Aorta (tissue), 5 donors: ENCODE measurements at regions not wholly inside any gene's neighbourhood (a gene's known extent, or its start where the extent isn't known, plus 50 kb on each side); places are given as distances from the start of the nearest gene placed in this dataset.

Source experiments
- ATAC-seq: fragments of 200-7000 bp; cut with Tn5 transposase; one replicate; pipeline ENCODE4 v1.9.1; 2022; ENCODE audit warnings: moderate library complexity; ENCODE audit not compliant: low FRiP score
- DNase-seq, 2 donors: peaks; one replicate each; pipeline ENCODE4 v3.0.0-alpha.2; 2020
- H3K27ac ChIP-seq, 2 donors: one replicate each; pipeline ENCODE4 v1.5.1; 2013; ENCODE audit warnings: low read length in 2 of 2, mild to moderate bottlenecking in 2 of 2, moderate library complexity in 2 of 2, control low read depth in 1 of 2, inconsistent platforms in 1 of 2, low read depth in 1 of 2
- H3K27me3 ChIP-seq, 2 donors: one replicate each; pipeline ENCODE4 v1.6.1; 2013; ENCODE audit warnings: control low read depth in 1 of 2, low read length in 1 of 2, mild to moderate bottlenecking in 1 of 2, moderate library complexity in 1 of 2; ENCODE audit not compliant: insufficient read depth in 2 of 2, control insufficient read depth in 1 of 2
- H3K36me3 ChIP-seq, 2 donors: one replicate each; pipeline ENCODE4 v1.6.1; 2013; ENCODE audit warnings: control low read depth in 1 of 2, low read length in 1 of 2, mild to moderate bottlenecking in 1 of 2; ENCODE audit not compliant: insufficient read depth in 2 of 2, control insufficient read depth in 1 of 2
- H3K4me1 ChIP-seq, 2 donors: one replicate each; pipeline ENCODE4 v1.6.1; 2013; ENCODE audit warnings: low read length in 2 of 2, control low read depth in 1 of 2, mild to moderate bottlenecking in 1 of 2, moderate library complexity in 1 of 2; ENCODE audit not compliant: insufficient read depth in 2 of 2, control insufficient read depth in 1 of 2
- H3K4me3 ChIP-seq, 2 donors: one replicate each; pipeline ENCODE4 v1.5.1; 2013; ENCODE audit warnings: low read length in 2 of 2, control low read depth in 1 of 2, mild to moderate bottlenecking in 1 of 2
- H3K9me3 ChIP-seq: one replicate; pipeline ENCODE4 v1.6.1; 2013; ENCODE audit warnings: mild to moderate bottlenecking, low read length; ENCODE audit not compliant: control insufficient read depth
- WGBS, 2 donors: extraction: QIAGEN DNeasy Blood & Tissue Kit; methylation state at CpG; one replicate each; pipeline ENCODE4 v1.1.7; 2013; 5-methylcytosine and 5-hydroxymethylcytosine counted together
- intact Hi-C, 2 donors: fragments of 100-400 bp; cut with DNase I; formaldehyde crosslinking; loops; one replicate each; pipeline versions ENCODE4 v1.14.2 to v1.15.0; 2022
- donor health status: healthy with polysubstance abuse.
- donor health status: Bipolar disorder and iron deficiency.
- donor health status: DM: no; HTN: no; CAD: no.
- donor health status: DM: no; HTN: no; CAD: no.
- donor health status: DM: yes; HTN: yes; CAD: no.

DNA sequence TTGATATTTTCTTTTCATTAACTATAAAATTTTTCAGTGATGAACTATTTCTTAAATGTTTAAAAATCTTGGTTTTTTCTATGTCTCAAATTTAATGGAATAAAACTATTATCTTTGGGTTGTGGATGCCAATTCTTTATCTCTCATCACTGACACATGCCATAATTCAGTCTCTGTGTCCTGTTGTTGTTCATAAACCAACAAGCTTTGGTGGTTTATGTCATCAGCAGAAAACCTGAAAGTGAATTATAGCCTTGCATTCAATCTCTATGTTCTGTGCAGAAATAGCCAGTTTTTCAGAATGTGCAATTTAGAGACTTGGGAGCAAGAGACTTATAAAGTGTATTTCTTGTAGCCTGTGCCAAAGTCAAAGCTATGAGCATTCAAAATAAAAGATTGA is 462.6 kb upstream of the ADGRL4 start:
- no peak for ATAC-seq
- DNase-seq, result no peak
- no peaks in the 10 kb centered on the region for H3K4me1 ChIP-seq

DNA sequence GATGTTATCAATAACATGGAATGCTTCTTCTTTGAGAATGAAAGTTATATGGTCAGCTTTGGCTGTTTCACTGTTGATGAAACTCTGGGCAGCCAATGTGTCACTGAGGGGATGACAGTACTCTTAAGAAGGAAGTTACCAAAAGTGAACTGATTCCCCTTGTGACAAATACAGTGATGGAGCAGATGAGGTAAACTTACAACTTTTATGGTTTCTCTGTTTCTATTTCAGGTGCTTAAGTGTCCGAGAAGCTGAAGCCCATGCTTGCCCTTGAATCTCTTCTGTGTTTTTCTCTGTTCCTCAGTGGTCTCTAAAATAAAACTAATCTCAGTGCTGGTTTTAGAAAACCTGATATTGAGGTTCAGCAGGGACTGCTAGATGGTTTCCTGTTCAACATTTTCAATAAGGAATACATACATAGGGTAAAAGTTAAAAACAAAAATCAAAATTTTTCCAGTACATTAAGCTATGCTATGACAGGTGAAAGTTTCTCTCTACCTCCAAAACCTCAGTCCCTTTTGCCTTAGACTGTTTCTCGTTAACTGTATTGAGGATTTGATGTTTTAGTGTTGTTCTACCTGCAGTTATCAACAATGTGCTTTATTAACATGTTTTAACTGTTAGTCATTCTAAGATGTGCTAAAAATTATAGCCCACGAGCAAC is 454.4 kb upstream of the ADGRL4 start:
- ATAC-seq (no peak), DNase-seq (no peak)
- Histone ChIP-seq H3K27me3 (no peaks in the 10 kb centered on the region), H3K36me3 (no peaks in the 10 kb centered on the region), H3K9me3 (no peaks in the 10 kb centered on the region), H3K27ac (no peak overlapping the region), H3K4me1 (no peaks in the 10 kb centered on the region), H3K4me3 (no peak overlapping the region)
- intact Hi-C loops, result no loop called here
- 81% methylated on average over 3 of the region's 3 CpGs for WGBS, 2 donors

More for the DNA sequence above, 462.6 kb upstream of the ADGRL4 start:
- Histone ChIP-seq H3K9me3 (no peaks in the 10 kb centered on the region), H3K36me3 (no peaks in the 10 kb centered on the region), H3K27ac (no peak overlapping the region), H3K4me3 (no peak overlapping the region), H3K27me3 (no peaks in the 10 kb centered on the region)
- intact Hi-C loops, result no loop called here

DNA sequence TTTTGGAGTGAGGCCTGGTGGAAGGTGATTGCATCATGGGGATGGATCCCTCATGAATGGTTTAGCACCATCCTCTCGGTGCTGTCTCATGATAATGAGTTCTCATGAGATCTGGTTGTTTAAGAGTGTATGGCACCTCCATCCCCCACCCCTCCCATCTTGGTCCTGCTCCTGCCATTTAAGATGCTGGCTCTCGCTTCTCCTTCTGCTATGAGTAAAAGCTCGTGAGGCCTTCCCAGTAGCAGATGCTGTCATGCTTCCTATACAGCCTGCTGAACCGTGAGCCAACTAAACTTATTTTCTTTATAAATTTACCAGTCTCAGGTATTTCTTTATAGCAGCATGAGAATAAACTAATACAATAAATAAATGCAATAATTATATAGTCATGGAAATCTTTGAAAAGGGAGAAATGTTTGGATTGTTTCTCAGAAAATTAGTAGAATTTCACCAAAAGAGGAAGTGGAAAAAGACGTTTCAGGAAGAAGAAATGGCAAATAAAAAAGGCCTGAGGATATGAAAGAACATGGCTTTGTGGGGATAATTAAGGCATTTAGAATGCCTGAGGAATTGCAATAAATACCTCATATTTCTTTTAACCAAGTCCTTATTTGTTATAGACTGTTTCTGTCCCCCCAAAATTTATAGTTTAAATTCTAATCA is 451.2 kb upstream of the ADGRL4 start:
- no peak overlapping the region for H3K27ac ChIP-seq
- no peaks in the 10 kb centered on the region for H3K27me3 ChIP-seq
- intact Hi-C loops, result no loop called here
- 75 to 82% methylated on average over 5 of the region's 5 CpGs for WGBS, 2 donors
- no peak overlapping the region for H3K4me3 ChIP-seq
- no peak for DNase-seq
- no peak for ATAC-seq
- H3K36me3 ChIP-seq, result no peaks in the 10 kb centered on the region
- no peaks in the 10 kb centered on the region for H3K9me3 ChIP-seq
- no peaks in the 10 kb centered on the region for H3K4me1 ChIP-seq

DNA sequence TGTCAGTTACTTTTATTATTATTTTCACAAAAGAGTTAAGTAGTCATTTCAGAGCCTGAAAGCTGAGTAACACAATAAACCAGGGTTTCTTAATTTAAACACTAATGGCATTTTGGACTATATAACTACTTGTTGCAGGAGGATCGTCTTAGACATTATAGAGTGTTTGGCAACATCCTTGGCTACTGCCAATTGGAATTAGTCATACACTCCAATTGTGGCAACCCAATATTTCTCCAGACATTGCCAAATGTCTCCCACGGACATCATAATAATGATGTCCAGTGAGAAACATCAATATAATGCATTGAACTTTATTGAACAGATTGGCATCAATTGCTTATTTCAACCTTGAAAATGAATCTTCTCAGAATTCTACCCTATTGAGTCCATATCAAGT is 441.9 kb upstream of the ADGRL4 start:
- WGBS, 2 donors, result 86 to 88% methylated on average over 2 of the region's 2 CpGs
- H3K36me3 ChIP-seq, result no peaks in the 10 kb centered on the region
- ATAC-seq (no peak), DNase-seq (no peak)
- no peaks in the 10 kb centered on the region for H3K27me3 ChIP-seq
- intact Hi-C loops, result no loop called here
- no peak overlapping the region for H3K4me3 ChIP-seq
- no peaks in the 10 kb centered on the region for H3K4me1 ChIP-seq
- no peaks in the 10 kb centered on the region for H3K9me3 ChIP-seq
- H3K27ac ChIP-seq, result no peak overlapping the region

DNA sequence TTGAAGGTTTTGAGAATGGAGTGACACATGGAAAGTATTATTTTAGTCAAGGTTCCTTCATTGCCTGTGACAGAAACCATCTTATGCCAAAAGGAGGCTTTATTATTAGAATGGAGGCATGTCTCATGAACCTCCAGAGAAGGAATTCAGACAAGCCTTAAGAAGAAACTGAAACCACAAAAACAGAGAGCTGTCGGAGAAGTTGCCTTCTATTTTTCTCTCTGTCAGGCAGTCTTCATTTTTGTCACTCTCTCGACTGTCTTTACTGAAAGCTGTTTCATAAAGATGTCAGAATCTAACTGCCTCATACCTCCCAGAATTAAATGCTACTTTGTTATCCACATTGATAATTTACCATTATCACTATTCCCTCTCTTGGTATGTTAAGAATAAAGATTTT is 434.7 kb upstream of the ADGRL4 start:
- no peak for ATAC-seq
- H3K27ac ChIP-seq, result no peak overlapping the region
- H3K9me3 ChIP-seq, result no peaks in the 10 kb centered on the region
- H3K27me3 ChIP-seq, result no peaks in the 10 kb centered on the region
- H3K4me1 ChIP-seq, result no peaks in the 10 kb centered on the region
- no peaks in the 10 kb centered on the region for H3K36me3 ChIP-seq
- WGBS, 2 donors, result 22 to 36% methylated on average over 2 of the region's 2 CpGs
- H3K4me3 ChIP-seq, result no peak overlapping the region
- DNase-seq, result no peak
- intact Hi-C loops, result no loop called here

DNA sequence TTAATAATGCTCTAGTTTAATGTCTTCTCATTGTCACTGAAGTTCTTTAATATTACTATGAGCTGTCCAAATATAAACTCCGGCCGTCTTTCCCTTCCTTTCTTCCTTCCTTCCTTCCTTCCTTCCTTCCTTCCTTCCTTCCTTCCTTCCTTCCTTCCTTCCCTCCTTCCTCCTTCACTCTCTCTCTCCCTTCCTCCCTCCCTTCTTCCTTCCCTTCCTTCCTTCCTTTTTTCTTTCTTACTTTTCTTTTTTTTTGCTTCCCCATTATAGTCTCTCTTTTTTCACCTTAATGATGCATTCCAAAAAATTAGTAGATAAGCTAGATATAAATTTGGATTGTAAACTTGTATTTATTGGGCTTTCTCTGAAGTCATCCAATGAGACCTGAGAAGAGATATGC is 431.0 kb upstream of the ADGRL4 start:
- DNase-seq (no peak), ATAC-seq (no peak)
- Histone ChIP-seq H3K4me1 (no peaks in the 10 kb centered on the region), H3K27me3 (no peaks in the 10 kb centered on the region), H3K4me3 (no peak overlapping the region), H3K27ac (no peak overlapping the region), H3K36me3 (no peaks in the 10 kb centered on the region), H3K9me3 (no peaks in the 10 kb centered on the region)
- intact Hi-C loops, result no loop called here
- 85 to 88% methylated on average over 2 of the region's 2 CpGs for WGBS, 2 donors

DNA sequence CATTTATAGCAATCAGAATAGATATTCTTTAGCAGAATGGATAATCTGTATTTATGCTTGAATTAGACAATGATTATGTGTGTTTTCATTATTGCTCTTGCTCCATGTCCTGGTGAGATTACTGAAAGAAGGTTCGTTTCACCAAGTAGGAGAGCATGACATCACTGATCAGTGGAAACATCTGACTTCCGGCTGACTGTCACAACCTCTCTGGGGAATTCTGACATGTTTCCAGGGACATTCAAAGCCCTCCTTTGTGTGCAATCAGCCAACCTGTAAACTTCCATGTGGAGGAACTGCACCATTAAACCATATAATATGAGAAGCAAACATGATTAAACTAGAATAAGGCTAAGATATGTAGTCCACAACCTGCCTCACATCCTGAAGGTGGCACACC is 424.8 kb upstream of the ADGRL4 start:
- WGBS, 2 donors, result 72 to 77% methylated on average over 2 of the region's 2 CpGs
- Histone ChIP-seq H3K27me3 (no peaks in the 10 kb centered on the region), H3K4me3 (no peak overlapping the region), H3K4me1 (peaks cover 0 to 1% of the 10 kb centered on the region in 2 donors), H3K36me3 (no peaks in the 10 kb centered on the region), H3K9me3 (no peaks in the 10 kb centered on the region), H3K27ac (no peak overlapping the region)
- DNase-seq (no peak), ATAC-seq (no peak)
- intact Hi-C loops, result no loop called here

DNA sequence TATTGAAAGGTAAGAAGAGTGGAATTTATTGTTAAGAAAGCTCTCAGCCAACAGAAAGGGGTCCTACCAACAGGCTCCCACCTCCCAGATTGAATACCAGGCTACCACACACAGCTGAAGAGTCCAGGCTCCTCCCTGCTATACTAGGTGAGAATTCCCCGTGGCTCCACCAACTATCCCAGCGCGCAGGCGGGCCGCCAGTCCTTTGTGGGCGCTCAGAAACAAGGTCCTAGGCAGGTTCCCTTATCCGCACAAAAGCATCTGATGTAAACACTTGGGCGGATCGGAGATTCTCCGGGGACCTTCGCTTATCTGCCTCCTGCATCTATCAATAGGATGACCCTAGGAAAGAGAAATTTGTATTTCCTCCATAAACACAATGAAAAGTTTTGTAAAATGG is 423.9 kb upstream of the ADGRL4 start:
- 74 to 83% methylated on average over 11 of the region's 11 CpGs for WGBS, 2 donors
- Histone ChIP-seq H3K36me3 (no peaks in the 10 kb centered on the region), H3K4me3 (no peak overlapping the region), H3K27me3 (no peaks in the 10 kb centered on the region), H3K9me3 (no peaks in the 10 kb centered on the region), H3K4me1 (peaks cover 0 to 1% of the 10 kb centered on the region in 2 donors), H3K27ac (no peak overlapping the region)
- intact Hi-C loops, result no loop called here
- DNase-seq (no peak), ATAC-seq (no peak)

DNA sequence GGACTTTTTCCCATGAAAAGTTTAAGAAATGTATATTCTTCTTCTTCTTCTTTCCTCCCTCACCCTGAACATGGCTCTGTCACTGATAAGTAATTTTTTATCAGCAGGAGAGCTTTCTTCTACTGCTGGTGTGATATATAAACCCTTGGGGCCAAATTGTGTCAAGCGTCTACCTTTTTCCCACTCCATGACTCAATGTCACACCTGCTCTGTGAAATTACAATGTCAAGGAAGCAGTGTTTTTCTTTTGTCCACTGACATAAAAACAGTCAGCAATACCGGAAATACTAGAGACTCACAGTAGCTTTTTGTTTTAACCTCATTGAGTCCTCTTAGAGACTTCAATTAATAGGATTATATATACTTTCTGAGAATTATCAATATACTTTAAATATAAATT is 416.2 kb upstream of the ADGRL4 start:
- Histone ChIP-seq H3K27me3 (no peaks in the 10 kb centered on the region), H3K4me3 (no peak overlapping the region), H3K36me3 (no peaks in the 10 kb centered on the region), H3K27ac (no peak overlapping the region), H3K4me1 (no peaks in the 10 kb centered on the region), H3K9me3 (no peaks in the 10 kb centered on the region)
- no peak for DNase-seq
- intact Hi-C loops, result no loop called here
- WGBS, 2 donors, result 72 to 80% methylated on average over 2 of the region's 2 CpGs
- ATAC-seq, result no peak
